ENCODE measurements at regions not wholly inside any gene's neighbourhood (a gene's known extent, or its start where the extent isn't known, plus 50 kb on each side); places are given as distances from the start of the nearest gene placed in this dataset.

GRCh38 chr9:28921857-28922500 lies 1348.7 kb upstream of the C9orf72 start:
- TF ChIP-seq CTCF (IDR thresholded peaks at IDR 0.05; ENCODE audit: low read depth, low read length, poor library complexity, severe bottlenecking) (no peak), EZH2phosphoT487 (IDR thresholded peaks at IDR 0.05; ENCODE audit: borderline replicate concordance, low read length) (no peak)

Measured in DOHH2 (cell line).